GM18498 (cell line): ENCODE measurements at regions not wholly inside any gene's neighbourhood (a gene's known extent, or its start where the extent isn't known, plus 50 kb on each side); places are given as distances from the start of the nearest gene placed in this dataset.
"Not testable (repeated sequence)": the region's sequence is repeated elsewhere in the genome, so short reads cannot be mapped to it uniquely, and the experiment has no call there.

Source experiments
- ATAC-seq: cut with Tn5 transposase; IDR thresholded peaks from one replicate; pipeline ENCODE4 v1.9.1; 2021; ENCODE audit warnings: mild to moderate bottlenecking, moderate library complexity; ENCODE audit not compliant: unreplicated experiment

- no peak for ATAC-seq
These were observed 164.9 kb upstream of the USP25 start for GRCh38 chr21:15564907-15565306.

- no peak for ATAC-seq
These were observed 163.1 kb upstream of the USP25 start for GRCh38 chr21:15566703-15567102.

GRCh38 chr21:15567191-15567590, 162.6 kb upstream of the USP25 start:
- no peak for ATAC-seq

- ATAC-seq: no peak
These were observed 161.3 kb upstream of the USP25 start for GRCh38 chr21:15568516-15568915.

DNA sequence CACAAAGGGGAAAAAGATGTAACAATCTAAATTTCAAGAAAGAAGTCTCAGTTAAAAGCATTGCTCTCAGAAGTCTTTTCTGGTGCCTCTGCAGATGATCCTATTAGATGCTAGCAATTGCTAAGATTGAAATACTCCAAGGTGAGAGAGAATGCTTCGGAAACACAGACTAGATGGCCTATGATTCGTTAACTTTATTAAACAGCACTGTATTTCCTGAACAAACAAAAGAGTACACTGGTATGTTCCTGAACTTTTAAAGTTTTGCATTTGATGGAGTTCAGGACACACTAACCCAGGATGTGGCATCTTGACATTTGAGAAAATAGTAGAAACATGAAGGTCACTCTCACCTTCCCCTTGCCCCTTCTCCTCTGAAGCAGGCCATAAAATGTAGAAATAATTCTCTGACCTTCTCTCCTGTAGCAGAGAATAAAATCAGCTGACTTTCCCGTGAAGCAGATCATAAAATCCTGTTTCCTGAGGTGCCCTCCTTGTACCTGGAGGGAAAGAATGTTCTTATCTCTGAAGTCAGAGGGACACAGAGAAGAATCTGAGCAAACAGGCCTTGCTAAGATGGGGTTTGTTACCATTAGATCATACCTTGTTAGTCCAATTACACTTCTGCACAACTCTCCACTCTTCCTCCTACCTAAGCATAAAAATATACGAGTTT, 142.9 kb upstream of the USP25 start:
- ATAC-seq: no peak

DNA sequence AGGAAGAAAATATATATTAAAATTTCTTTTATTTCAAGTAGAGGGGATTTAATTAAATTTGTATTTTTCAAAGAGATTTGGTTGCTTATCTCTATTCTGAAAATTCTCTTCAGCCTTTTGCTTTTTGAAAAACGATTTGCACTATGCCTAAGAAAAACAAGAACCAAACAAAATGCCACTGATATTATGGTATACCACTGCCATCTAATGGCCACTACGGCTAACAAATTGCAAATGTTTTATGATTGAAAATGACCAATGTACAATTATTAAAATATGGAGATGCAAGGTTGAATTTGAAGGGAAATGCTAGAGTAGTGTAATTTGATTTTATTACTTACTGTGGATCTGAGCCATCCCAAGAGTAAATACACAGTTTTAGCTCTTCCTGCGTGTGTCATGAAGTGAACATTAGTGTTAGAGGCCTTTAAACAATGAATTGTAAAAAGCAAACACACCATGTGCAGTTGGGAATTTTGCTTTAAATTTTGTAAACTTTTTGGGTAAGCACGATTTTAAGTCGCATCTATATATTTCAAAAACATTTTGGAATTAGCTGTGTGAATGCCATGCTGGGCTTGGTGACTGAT, 137.4 kb upstream of the USP25 start:
- ATAC-seq: no peak

DNA sequence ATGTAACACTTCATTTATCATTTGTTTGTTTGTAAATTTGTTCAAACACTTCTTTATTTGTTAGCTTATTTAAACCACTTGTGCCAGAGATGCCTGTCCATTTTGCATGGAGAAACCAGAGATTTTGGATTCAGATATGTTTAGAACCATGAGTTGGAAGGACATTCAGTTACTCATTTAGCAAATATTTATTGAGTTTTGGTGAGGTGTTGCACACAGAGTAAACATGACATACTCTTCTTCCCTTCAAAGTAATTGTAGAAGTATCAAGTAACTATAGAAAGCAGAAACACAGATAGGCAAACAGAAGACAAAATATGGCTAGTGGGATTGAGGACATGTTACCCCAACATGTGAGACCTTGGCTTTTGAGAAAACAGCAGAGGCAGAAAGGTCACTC, 136.8 kb upstream of the USP25 start:
- no peak for ATAC-seq

GRCh38 chr21:15601390-15601789, 128.4 kb upstream of the USP25 start:
- ATAC-seq: no peak

GRCh38 chr21:15604413-15604812, 125.4 kb upstream of the USP25 start:
- ATAC-seq: no peak

- ATAC-seq: no peak
These were observed 115.0 kb upstream of the USP25 start for GRCh38 chr21:15614766-15615165.

DNA sequence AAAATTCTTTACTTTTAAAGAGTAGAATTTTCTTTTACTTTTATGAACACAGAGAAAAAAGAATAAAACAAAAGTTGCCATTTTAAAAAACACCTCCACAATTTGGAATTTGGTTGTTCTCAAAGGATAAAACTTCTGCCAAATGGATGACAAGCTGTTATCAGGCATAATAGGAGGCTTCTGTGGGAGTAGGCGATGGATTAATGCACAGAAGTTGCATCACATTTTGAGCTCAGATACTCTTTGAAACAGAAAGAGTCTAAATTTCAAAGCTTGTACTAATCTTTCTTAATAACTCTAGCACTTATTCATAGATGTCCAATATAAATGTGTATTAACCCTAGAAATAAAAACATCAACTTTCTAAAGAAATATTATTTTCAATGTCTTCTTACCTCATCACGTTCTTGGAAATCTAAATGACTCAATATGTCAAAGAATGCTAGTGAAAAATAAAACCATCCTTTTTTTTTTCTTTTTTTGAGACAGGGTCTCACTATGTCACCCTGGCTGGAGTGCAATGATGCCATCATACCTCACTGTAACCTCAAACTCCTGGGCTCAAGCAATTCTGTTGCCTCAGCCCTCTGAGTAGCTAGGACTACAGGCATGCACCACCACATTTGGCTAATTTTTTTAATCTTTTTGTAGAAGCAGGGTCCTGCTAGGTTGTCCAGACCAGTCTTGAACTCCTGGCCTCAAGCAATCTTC, 112.8 kb upstream of the USP25 start:
- ATAC-seq: no peak

DNA sequence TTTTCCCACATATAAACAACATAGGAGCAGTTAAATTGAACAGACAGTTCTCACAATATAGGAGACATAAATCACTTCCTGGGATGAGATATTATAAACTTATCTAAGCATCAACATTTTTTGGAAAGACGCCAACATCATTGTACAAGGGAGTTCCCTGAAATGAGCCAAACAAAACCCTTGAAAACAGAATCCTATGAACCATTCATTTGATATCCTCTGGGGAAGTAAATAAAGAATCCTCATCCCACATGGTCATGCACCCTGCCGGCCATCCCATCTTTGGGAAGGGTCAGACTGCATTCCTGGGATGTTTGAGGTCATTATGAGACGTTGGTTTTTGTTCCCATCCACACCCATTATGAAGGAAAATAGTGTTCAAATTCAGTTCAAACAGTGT, 111.8 kb upstream of the USP25 start:
- no peak for ATAC-seq

- ATAC-seq: no peak
These were observed 108.9 kb upstream of the USP25 start for GRCh38 chr21:15620892-15621291.

- ATAC-seq: no peak
These were observed 105.1 kb upstream of the USP25 start for GRCh38 chr21:15624646-15625045.

DNA sequence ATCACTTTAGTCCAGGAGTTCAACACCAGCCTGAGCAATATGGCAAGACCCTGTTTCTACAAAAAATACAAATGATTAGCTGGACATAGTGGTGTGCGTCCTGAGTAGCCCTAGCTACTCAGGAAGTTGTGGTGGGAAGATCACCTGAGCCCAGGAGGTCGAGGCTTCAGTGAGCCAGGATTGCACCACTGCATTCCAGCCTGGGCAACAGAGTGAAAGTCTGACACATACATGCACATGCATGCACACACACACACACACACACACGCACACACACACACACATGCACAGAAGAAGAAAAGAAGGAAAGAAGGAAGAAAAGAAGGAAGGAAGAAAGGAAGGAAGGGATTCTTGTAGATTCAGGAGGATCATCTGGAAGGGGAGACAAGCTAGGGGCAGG, 104.4 kb upstream of the USP25 start:
- no peak for ATAC-seq

GRCh38 chr21:15626031-15626430, 103.8 kb upstream of the USP25 start:
- ATAC-seq: no peak

GRCh38 chr21:15627011-15627410, 102.8 kb upstream of the USP25 start:
- ATAC-seq: no peak

DNA sequence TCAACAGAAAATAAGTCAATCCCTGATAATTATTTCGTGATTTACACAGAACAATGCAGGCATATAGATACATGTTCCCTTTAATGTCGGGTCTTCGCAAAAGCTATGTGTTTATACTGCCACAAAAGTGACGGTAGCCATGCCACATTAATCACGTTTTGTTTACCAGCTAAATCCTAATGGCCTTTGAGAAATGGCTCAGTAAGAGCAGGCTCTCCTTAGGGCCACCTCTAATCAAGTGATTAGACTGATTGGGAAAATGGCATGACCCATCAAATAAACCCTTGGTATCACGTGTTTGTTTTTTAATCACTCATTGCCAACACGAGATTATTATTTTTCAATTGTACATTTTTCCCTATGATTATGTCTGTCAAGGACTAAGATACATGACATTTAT, 102.0 kb upstream of the USP25 start:
- ATAC-seq: no peak

- ATAC-seq: no peak
These were observed 98.4 kb upstream of the USP25 start for GRCh38 chr21:15631342-15631741.

DNA sequence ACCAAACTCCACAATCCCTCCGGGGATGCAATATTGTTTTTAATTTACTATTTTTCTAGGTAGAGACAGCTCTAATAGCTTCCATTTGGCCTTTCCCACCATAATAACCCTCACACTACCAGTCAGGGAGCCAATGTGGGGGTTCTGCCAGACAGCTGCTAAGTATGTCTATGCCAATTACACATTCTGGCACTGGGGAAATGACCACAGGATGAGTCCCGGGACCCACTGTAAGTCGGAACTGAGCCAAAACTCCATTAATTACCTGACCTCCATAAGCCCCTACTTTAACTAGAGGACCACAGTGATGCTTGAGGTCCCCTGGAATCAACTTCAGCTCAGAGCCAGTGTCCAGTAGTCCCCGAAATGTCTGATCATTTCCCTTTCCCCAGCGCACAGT, 95.2 kb upstream of the USP25 start:
- not testable (repeated sequence) for ATAC-seq

DNA sequence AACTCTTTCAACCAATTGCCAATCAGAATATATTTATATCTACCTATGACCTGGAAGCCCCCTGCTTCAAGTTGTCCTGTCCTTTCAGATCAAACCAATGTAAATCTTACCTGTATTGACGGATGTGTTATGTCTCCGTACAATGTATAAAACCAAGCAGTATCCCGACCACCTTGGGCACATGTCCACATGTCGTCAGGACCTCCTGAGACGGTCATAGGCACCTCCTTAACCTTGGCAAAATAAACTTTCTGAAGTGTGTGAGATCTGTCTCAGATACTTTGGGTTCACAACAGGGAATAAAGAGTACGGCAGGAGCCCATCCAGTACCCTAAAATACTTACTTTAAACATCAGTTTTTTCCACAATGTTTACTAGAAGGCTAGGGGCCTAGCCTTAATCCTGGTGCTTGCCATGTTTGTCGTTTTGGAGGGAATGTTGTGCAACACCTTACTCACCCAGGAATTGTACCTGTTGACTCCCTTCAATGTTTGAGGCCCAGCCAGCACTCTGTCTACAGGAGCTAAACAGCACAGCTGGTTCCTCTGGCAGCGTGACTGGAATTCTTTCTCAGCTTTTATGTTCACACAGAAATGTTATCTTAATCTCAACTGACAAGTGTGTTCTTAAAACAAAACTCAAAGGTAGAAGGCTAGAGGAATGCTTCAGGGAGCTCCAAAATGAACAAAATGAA, 90.8 kb upstream of the USP25 start:
- no peak for ATAC-seq

DNA sequence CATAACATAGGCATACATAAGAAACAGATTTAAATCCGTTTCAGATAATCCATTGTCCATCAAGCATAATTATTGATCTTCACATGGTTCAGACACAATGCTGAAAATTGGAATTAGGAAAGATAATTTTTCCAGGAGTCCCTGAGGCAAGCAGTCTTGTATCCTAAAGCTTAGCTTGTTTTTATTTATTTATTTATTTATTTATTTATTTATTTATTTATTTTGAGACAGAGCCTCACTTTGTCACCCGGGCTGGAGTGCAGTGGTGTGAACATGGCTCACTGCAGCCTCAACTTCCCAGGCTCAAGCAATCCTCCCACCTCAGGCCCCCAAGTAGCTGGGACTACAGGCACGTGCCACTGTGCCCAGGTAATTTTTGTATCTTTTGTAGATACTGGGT, 89.7 kb upstream of the USP25 start:
- ATAC-seq: not testable (repeated sequence)
